Type B pancreatic cell (in vitro differentiated cells): ENCODE measurements at regions not wholly inside any gene's neighbourhood (a gene's known extent, or its start where the extent isn't known, plus 50 kb on each side); places are given as distances from the start of the nearest gene placed in this dataset.

ENCODE experiments used
- DNase-seq: peaks from one replicate; pipeline ENCODE4 v3.0.0; 2021; ENCODE audit warnings: mixed read lengths; ENCODE audit not compliant: unreplicated experiment; ENCODE audit errors: extremely low spot score
- H3K27ac Mint-ChIP-seq: 2 replicates; pipeline ENCODE4 v1.8.0; 2021; ENCODE audit warnings: mild to moderate bottlenecking, mixed read lengths
- H3K27me3 Mint-ChIP-seq: 2 replicates; pipeline ENCODE4 v1.8.0; 2021; ENCODE audit warnings: mixed read lengths
- H3K36me3 Mint-ChIP-seq: 2 replicates; pipeline ENCODE4 v1.8.0; 2021; ENCODE audit warnings: mixed read lengths
- H3K4me1 Mint-ChIP-seq: one replicate; pipeline ENCODE4 v1.8.0; 2021; ENCODE audit warnings: mixed read lengths; ENCODE audit not compliant: unreplicated experiment
- H3K4me3 Mint-ChIP-seq: 2 replicates; pipeline ENCODE4 v1.8.0; 2021; ENCODE audit warnings: mild to moderate bottlenecking, mixed read lengths
- H3K9me3 Mint-ChIP-seq: 2 replicates; pipeline ENCODE4 v1.8.0; 2021; ENCODE audit warnings: mixed read lengths
- CTCF ChIP-seq: fragments of 200-600 bp; sonication (generic); conservative IDR thresholded peaks from 2 replicates; pipeline ENCODE4 v1.5.0; 2021; ENCODE audit warnings: antibody characterized with exemption, mild to moderate bottlenecking

GRCh38 chr2:58495806-58496205 lies 254.7 kb upstream of the FANCL start:
- TF ChIP-seq CTCF: no peak
- DNase-seq: no peak
- Mint-ChIP-seq H3K9me3 (no peaks in the 10 kb centered on the region), H3K27ac (no peak overlapping the region), H3K4me1 (peaks cover 14% of the 10 kb centered on the region), H3K4me3 (no peak overlapping the region), H3K27me3 (no peaks in the 10 kb centered on the region), H3K36me3 (no peaks in the 10 kb centered on the region)

DNA sequence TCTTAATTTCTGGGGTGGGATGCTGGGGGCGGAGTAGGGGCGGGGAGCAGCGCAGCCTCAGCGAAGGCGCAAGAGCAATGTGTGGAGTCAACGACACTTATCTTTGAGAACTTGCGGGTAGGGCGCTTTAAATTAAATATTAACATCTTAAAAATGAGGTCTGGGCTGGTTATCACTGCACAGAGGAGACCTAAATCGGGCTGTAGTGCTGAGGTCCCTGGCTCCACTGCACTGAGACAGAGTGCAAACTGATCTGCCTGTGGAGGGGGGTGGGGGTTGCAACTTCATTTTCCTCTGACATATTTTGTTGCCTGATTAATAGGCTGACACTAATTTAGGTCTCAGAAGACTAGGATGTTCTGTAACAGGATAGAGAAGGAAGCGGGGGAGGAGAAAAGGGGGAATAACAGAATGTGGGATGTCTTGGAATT lies 253.0 kb upstream of the FANCL start:
- DNase-seq: no peak
- H3K27me3 Mint-ChIP-seq: no peaks in the 10 kb centered on the region
- no peaks in the 10 kb centered on the region for H3K9me3 Mint-ChIP-seq
- H3K4me3 Mint-ChIP-seq: no peak overlapping the region
- H3K27ac Mint-ChIP-seq: no peak overlapping the region
- peaks cover 14% of the 10 kb centered on the region for H3K4me1 Mint-ChIP-seq
- TF ChIP-seq CTCF: no peak
- no peaks in the 10 kb centered on the region for H3K36me3 Mint-ChIP-seq

DNA sequence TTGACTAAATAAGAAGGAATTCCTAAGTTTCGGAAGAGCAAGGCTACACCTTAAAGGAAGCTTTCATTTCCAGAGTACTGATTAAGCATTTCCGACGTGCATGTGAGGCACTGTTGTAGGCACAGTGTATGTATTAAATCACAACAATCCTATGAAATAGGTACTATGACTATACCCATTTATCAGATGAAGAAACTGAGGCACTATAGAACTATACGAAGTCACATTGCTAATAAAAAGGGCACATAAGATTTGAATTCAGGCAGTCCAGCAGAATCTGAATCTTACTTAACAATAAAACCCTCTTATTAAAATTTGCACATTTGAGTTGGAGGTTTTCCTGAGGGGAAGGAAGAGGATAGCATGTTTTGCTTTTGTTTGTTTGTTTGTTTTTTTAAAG lies 243.5 kb upstream of the FANCL start:
- H3K4me3 Mint-ChIP-seq: no peak overlapping the region
- no peak for TF ChIP-seq CTCF
- no peaks in the 10 kb centered on the region for H3K36me3 Mint-ChIP-seq
- H3K4me1 Mint-ChIP-seq: no peaks in the 10 kb centered on the region
- H3K27me3 Mint-ChIP-seq: no peaks in the 10 kb centered on the region
- no peak for DNase-seq
- no peaks in the 10 kb centered on the region for H3K9me3 Mint-ChIP-seq
- no peak overlapping the region for H3K27ac Mint-ChIP-seq

- no peak for DNase-seq
- Mint-ChIP-seq H3K27ac (no peak overlapping the region), H3K4me1 (no peaks in the 10 kb centered on the region), H3K9me3 (no peaks in the 10 kb centered on the region), H3K27me3 (no peaks in the 10 kb centered on the region), H3K36me3 (no peaks in the 10 kb centered on the region), H3K4me3 (no peak overlapping the region)
- TF ChIP-seq CTCF: no peak
These were observed 243.1 kb upstream of the FANCL start for GRCh38 chr2:58484221-58484620.

- TF ChIP-seq CTCF: no peak
- DNase-seq: no peak
- H3K27ac Mint-ChIP-seq: no peak overlapping the region
- no peaks in the 10 kb centered on the region for H3K27me3 Mint-ChIP-seq
- H3K36me3 Mint-ChIP-seq: no peaks in the 10 kb centered on the region
- H3K9me3 Mint-ChIP-seq: no peaks in the 10 kb centered on the region
- no peaks in the 10 kb centered on the region for H3K4me1 Mint-ChIP-seq
- no peak overlapping the region for H3K4me3 Mint-ChIP-seq
These were observed 242.2 kb upstream of the FANCL start for GRCh38 chr2:58483307-58483706.

GRCh38 chr2:58481670-58482069 lies 240.5 kb upstream of the FANCL start:
- no peak for TF ChIP-seq CTCF
- H3K27me3 Mint-ChIP-seq: no peaks in the 10 kb centered on the region
- no peak for DNase-seq
- no peak overlapping the region for H3K4me3 Mint-ChIP-seq
- no peaks in the 10 kb centered on the region for H3K4me1 Mint-ChIP-seq
- H3K9me3 Mint-ChIP-seq: no peaks in the 10 kb centered on the region
- H3K27ac Mint-ChIP-seq: no peak overlapping the region
- H3K36me3 Mint-ChIP-seq: no peaks in the 10 kb centered on the region
